SK-N-SH (cell line): ENCODE measurements at regions not wholly inside any gene's neighbourhood (a gene's known extent, or its start where the extent isn't known, plus 50 kb on each side); places are given as distances from the start of the nearest gene placed in this dataset.

ENCODE experiments used
- ELF1 ChIP-seq: IDR thresholded peaks from 2 replicates; pipeline ENCODE4 v1.4.0; 2012
- FOXM1 ChIP-seq: IDR thresholded peaks from 2 replicates; pipeline ENCODE4 v1.4.0; 2012; ENCODE audit warnings: low read depth, mild to moderate bottlenecking
- NFIC ChIP-seq: IDR thresholded peaks from 2 replicates; pipeline ENCODE4 v1.4.0; 2012; ENCODE audit warnings: borderline replicate concordance
- POLR2AphosphoS5 ChIP-seq: IDR thresholded peaks from 2 replicates; pipeline ENCODE4 v1.6.1; 2012; ENCODE audit warnings: low read depth, low read length
- RAD21 ChIP-seq: IDR thresholded peaks from 2 replicates; pipeline ENCODE4 v1.6.1; 2012; ENCODE audit warnings: mild to moderate bottlenecking, low read length
- SMC3 ChIP-seq: IDR thresholded peaks from 2 replicates; pipeline ENCODE4 v1.6.1; 2012; ENCODE audit warnings: low read depth, low read length, improper control_type of control experiment
- TAF1 ChIP-seq: IDR thresholded peaks from 2 replicates; pipeline ENCODE4 v1.6.1; 2012; ENCODE audit warnings: low read depth, mild to moderate bottlenecking, low read length, moderate library complexity, borderline replicate concordance
- TEAD4 ChIP-seq: IDR thresholded peaks from 2 replicates; pipeline ENCODE4 v1.4.0; 2012; ENCODE audit warnings: mild to moderate bottlenecking, borderline replicate concordance; ENCODE audit not compliant: insufficient read depth
- YY1 ChIP-seq: IDR thresholded peaks from 2 replicates; pipeline ENCODE4 v1.4.0; 2012; ENCODE audit warnings: low read depth, mild to moderate bottlenecking
- TF ChIP-seq, protein P1 (sequence below): fragments of 150-350 bp; IDR thresholded peaks from 2 replicates; pipeline ENCODE4 v1.6.1; 2017; ENCODE audit warnings: antibody characterized with exemption, low read length, low read depth, borderline replicate concordance
- TF ChIP-seq, protein P2 (sequence below): fragments of 200-600 bp; sonication (generic); IDR thresholded peaks from 2 replicates; pipeline ENCODE4 v1.6.1; 2017; ENCODE audit warnings: antibody characterized with exemption, mild to moderate bottlenecking, moderate library complexity
- TF ChIP-seq, protein P3 (sequence below): IDR thresholded peaks from 2 replicates; pipeline ENCODE4 v1.4.0; 2012; ENCODE audit warnings: low read depth, borderline replicate concordance
- TF ChIP-seq, protein P4 (sequence below): IDR thresholded peaks from 2 replicates; pipeline ENCODE4 v1.4.0; 2012; ENCODE audit warnings: low read depth

DNA sequence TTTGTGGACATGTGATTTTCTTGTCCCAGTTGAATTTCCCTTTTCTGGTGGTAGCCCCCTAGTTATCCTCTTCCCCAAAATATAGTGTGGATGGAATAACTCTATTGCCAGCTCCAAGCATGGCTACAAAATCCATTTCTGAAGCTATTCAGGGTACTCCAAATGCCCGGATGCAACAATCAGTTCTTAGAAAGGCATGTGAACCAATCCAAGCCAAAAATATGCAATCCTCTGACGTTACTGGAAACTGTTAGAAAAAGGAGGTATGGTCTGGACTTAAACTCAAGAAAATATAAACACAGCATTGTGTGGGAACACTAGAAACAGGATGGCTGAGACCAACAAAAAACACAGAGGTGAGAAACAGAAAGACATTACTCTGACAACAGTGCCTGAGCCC is 347.0 kb downstream of the GPAM start:
- TF ChIP-seq, protein P1, sequence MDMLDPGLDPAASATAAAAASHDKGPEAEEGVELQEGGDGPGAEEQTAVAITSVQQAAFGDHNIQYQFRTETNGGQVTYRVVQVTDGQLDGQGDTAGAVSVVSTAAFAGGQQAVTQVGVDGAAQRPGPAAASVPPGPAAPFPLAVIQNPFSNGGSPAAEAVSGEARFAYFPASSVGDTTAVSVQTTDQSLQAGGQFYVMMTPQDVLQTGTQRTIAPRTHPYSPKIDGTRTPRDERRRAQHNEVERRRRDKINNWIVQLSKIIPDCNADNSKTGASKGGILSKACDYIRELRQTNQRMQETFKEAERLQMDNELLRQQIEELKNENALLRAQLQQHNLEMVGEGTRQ, result no peak
- no peak for TF ChIP-seq YY1
- TF ChIP-seq, protein P2, sequence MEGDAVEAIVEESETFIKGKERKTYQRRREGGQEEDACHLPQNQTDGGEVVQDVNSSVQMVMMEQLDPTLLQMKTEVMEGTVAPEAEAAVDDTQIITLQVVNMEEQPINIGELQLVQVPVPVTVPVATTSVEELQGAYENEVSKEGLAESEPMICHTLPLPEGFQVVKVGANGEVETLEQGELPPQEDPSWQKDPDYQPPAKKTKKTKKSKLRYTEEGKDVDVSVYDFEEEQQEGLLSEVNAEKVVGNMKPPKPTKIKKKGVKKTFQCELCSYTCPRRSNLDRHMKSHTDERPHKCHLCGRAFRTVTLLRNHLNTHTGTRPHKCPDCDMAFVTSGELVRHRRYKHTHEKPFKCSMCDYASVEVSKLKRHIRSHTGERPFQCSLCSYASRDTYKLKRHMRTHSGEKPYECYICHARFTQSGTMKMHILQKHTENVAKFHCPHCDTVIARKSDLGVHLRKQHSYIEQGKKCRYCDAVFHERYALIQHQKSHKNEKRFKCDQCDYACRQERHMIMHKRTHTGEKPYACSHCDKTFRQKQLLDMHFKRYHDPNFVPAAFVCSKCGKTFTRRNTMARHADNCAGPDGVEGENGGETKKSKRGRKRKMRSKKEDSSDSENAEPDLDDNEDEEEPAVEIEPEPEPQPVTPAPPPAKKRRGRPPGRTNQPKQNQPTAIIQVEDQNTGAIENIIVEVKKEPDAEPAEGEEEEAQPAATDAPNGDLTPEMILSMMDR, result no peak
- no peak for TF ChIP-seq POLR2AphosphoS5
- no peak for TF ChIP-seq FOXM1
- no peak for TF ChIP-seq NFIC
- no peak for TF ChIP-seq ELF1
- TF ChIP-seq, protein P3, sequence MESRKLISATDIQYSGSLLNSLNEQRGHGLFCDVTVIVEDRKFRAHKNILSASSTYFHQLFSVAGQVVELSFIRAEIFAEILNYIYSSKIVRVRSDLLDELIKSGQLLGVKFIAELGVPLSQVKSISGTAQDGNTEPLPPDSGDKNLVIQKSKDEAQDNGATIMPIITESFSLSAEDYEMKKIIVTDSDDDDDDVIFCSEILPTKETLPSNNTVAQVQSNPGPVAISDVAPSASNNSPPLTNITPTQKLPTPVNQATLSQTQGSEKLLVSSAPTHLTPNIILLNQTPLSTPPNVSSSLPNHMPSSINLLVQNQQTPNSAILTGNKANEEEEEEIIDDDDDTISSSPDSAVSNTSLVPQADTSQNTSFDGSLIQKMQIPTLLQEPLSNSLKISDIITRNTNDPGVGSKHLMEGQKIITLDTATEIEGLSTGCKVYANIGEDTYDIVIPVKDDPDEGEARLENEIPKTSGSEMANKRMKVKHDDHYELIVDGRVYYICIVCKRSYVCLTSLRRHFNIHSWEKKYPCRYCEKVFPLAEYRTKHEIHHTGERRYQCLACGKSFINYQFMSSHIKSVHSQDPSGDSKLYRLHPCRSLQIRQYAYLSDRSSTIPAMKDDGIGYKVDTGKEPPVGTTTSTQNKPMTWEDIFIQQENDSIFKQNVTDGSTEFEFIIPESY, result no peak
- no peak for TF ChIP-seq TEAD4
- no peak for TF ChIP-seq TAF1
- TF ChIP-seq SMC3, result no peak
- no peak for TF ChIP-seq RAD21
- TF ChIP-seq, protein P4, sequence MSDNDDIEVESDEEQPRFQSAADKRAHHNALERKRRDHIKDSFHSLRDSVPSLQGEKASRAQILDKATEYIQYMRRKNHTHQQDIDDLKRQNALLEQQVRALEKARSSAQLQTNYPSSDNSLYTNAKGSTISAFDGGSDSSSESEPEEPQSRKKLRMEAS, result no peak
